HepG2 (cell line): ENCODE measurements at regions not wholly inside any gene's neighbourhood (a gene's known extent, or its start where the extent isn't known, plus 50 kb on each side); places are given as distances from the start of the nearest gene placed in this dataset.

Experiments used
- CEBPB ChIP-seq: IDR thresholded peaks from 2 replicates; pipeline ENCODE4 v1.6.1; 2011; ENCODE audit warnings: low read depth, low read length, improper control_type of control experiment, borderline replicate concordance
- CTCF ChIP-seq: sonication (generic); formaldehyde crosslinking; IDR thresholded peaks from 2 replicates; pipeline ENCODE4 v1.5.0; 2020; ENCODE audit warnings: mild to moderate bottlenecking, missing genetic modification reagents, moderate library complexity
- EZH2 ChIP-seq: conservative IDR thresholded peaks from 2 replicates; pipeline ENCODE4 v1.6.1; 2012; ENCODE audit warnings: mild to moderate bottlenecking, low read depth, low read length, moderate library complexity
- FOXM1 ChIP-seq: sonication (generic); formaldehyde crosslinking; IDR thresholded peaks from 2 replicates; pipeline ENCODE4 v1.5.0; 2020; ENCODE audit warnings: missing genetic modification reagents
- FOXO4 ChIP-seq: sonication (generic); formaldehyde crosslinking; conservative IDR thresholded peaks from 2 replicates; pipeline ENCODE4 v1.8.1; 2023; ENCODE audit warnings: missing genetic modification reagents
- JUN ChIP-seq: sonication (generic); formaldehyde crosslinking; IDR thresholded peaks from 2 replicates; pipeline ENCODE4 v1.4.0; 2020; ENCODE audit warnings: mild to moderate bottlenecking, missing genetic modification reagents
- KDM2A ChIP-seq: sonication (generic); formaldehyde crosslinking; IDR thresholded peaks from 2 replicates; pipeline ENCODE4 v1.4.0; 2020; ENCODE audit warnings: low read depth, missing genetic modification reagents, borderline replicate concordance
- PHF20 ChIP-seq: sonication (generic); formaldehyde crosslinking; IDR thresholded peaks from 2 replicates; pipeline ENCODE4 v1.5.0; 2020; ENCODE audit warnings: mild to moderate bottlenecking, missing genetic modification reagents
- POLR2AphosphoS5 ChIP-seq: IDR thresholded peaks from 2 replicates; pipeline ENCODE4 v1.6.1; 2012; ENCODE audit warnings: low read depth, low read length
- PRDM10 ChIP-seq: sonication (generic); formaldehyde crosslinking; IDR thresholded peaks from 2 replicates; pipeline ENCODE4 v1.4.0; 2020; ENCODE audit warnings: low read depth, missing genetic modification reagents
- ZNF12 ChIP-seq: sonication (generic); formaldehyde crosslinking; IDR thresholded peaks from 2 replicates; pipeline ENCODE4 v1.5.0; 2020; ENCODE audit warnings: missing genetic modification reagents
- ZNF253 ChIP-seq: sonication (generic); formaldehyde crosslinking; IDR thresholded peaks from 2 replicates; pipeline ENCODE4 v1.8.0; 2022; ENCODE audit warnings: mild to moderate bottlenecking, missing genetic modification reagents, borderline replicate concordance
- ZSCAN29 ChIP-seq: sonication (generic); formaldehyde crosslinking; conservative IDR thresholded peaks from 2 replicates; pipeline ENCODE4 v1.4.0; 2020; ENCODE audit warnings: mild to moderate bottlenecking, missing genetic modification reagents

- TF ChIP-seq EZH2: no peak
- no peak for TF ChIP-seq PRDM10 (CRISPR knock-in tag)
- TF ChIP-seq KDM2A: no peak
- TF ChIP-seq ZNF253 (CRISPR knock-in tag): no peak
- TF ChIP-seq POLR2AphosphoS5: no peak
- TF ChIP-seq JUN (CRISPR knock-in tag): no peak
- no peak for TF ChIP-seq ZNF12 (CRISPR knock-in tag)
- no peak for TF ChIP-seq CEBPB
- TF ChIP-seq ZSCAN29 (CRISPR knock-in tag): no peak
- no peak for TF ChIP-seq CTCF (CRISPR knock-in tag)
- no peak for TF ChIP-seq FOXO4
- TF ChIP-seq FOXM1: no peak
- no peak for TF ChIP-seq PHF20 (CRISPR knock-in tag)
Measured at GRCh38 chr3:192061426-192061825, 600.5 kb downstream of the PYDC2 start.
